K562 (cell line): ENCODE measurements at regions not wholly inside any gene's neighbourhood (a gene's known extent, or its start where the extent isn't known, plus 50 kb on each side); places are given as distances from the start of the nearest gene placed in this dataset.

Experiments
- ATAC-seq: fragments of 200-7000 bp; cut with Tn5 transposase; 3 replicates; pipeline ENCODE4 v1.9.1; 2020; ENCODE audit warnings: moderate library complexity
- BruUV-seq: library from RNA; stranded (reverse); fragments of 400-500 nt; replicated peaks from 2 replicates; lab custom pipeline; 2021; lab: Mats Ljungman, UMichigan
- CTCF ChIA-PET: fragments of 300-600 bp; formaldehyde crosslinking; extraction: SDS; loops from one replicate; lab custom pipeline; 2021; ENCODE audit warnings: low intra/inter-chr PET ratio; lab: Yijun Ruan, JAX
- POLR2A ChIA-PET: fragments of 300-600, 350-650 bp; sonication (Branson Sonifier 250); formaldehyde crosslinking; extraction: SDS; loops from one replicate; lab custom pipeline; 2021; ENCODE audit warnings: antibody characterized with exemption, inconsistent platforms; lab: Yijun Ruan, JAX
- DNase-seq, 4 experiments: peaks; one replicate each; pipeline versions ENCODE4 v3.0.0 to v3.0.0-alpha.2; 2011 to 2018; ENCODE audit warnings: low spot score in 3 of 4, mixed read lengths in 3 of 4; ENCODE audit errors: extremely low read depth in 1 of 4
- FAIRE-seq: peaks from 2 replicates; lab custom pipeline; 2011; peaks lifted over from hg19 to GRCh38; lab: Jason Lieb, UNC
- H2AFZ ChIP-seq: 2 replicates; pipeline ENCODE4 v1.6.0; 2011; ENCODE audit warnings: low read depth, low read length, control low read depth, inconsistent platforms
- H3K27ac ChIP-seq: fragments of 200-600 bp; 3 replicates; pipeline ENCODE4 v1.8.0; 2011; ENCODE audit warnings: low read depth, mild to moderate bottlenecking, control low read depth, inconsistent platforms, low read length, moderate library complexity, mixed read lengths; ENCODE audit errors: extremely low read depth
- H3K27me3 ChIP-seq, 2 experiments: fragments of 300-600 bp in 1 of 2; 2 replicates in 1 of 2; 3 replicates in 1 of 2; pipeline versions ENCODE4 v1.6.0 to v1.8.0; 2011; ENCODE audit warnings: inconsistent platforms in 2 of 2, low read length in 2 of 2, mild to moderate bottlenecking in 1 of 2, mixed read lengths in 1 of 2, moderate library complexity in 1 of 2; ENCODE audit not compliant: control insufficient read depth in 2 of 2, insufficient read depth in 2 of 2
- H3K36me3 ChIP-seq: fragments of 300-600 bp; 3 replicates; pipeline ENCODE4 v1.8.0; 2011; ENCODE audit warnings: mild to moderate bottlenecking, low read length, inconsistent platforms; ENCODE audit not compliant: control insufficient read depth, insufficient read depth
- H3K4me1 ChIP-seq, 2 experiments: fragments of 200-600 bp in 1 of 2; replicated peaks in 1 of 2; 2 replicates in 1 of 2; 3 replicates in 1 of 2; pipeline versions ENCODE4 v1.5.1 to v1.8.0; 2011; ENCODE audit warnings: inconsistent platforms in 2 of 2, low read length in 2 of 2, mild to moderate bottlenecking in 1 of 2, mixed read lengths in 1 of 2, moderate library complexity in 1 of 2; ENCODE audit not compliant: control insufficient read depth in 2 of 2, insufficient read depth in 2 of 2
- H3K4me2 ChIP-seq: 2 replicates; pipeline ENCODE4 v1.6.1; 2011; ENCODE audit warnings: low read length, control low read depth, inconsistent platforms, mixed read lengths; ENCODE audit not compliant: insufficient read depth
- H3K4me3 ChIP-seq: fragments of 200-600 bp; sonication (generic), shearing (Covaris generic); 2 replicates; pipeline ENCODE4 v1.5.1; 2016; ENCODE audit warnings: control low read depth, inconsistent platforms
- H3K79me2 ChIP-seq: fragments of 200-600 bp; 3 replicates; pipeline ENCODE4 v1.8.0; 2011; ENCODE audit warnings: low read length, inconsistent platforms; ENCODE audit not compliant: control insufficient read depth, insufficient read depth
- H3K9ac ChIP-seq, 2 experiments: 2 replicates each; pipeline versions ENCODE4 v1.6.0 to v1.6.1; 2011; ENCODE audit warnings: low read depth in 2 of 2, low read length in 2 of 2, control low read depth in 1 of 2, inconsistent platforms in 1 of 2, mild to moderate bottlenecking in 1 of 2, mixed read lengths in 1 of 2; ENCODE audit not compliant: insufficient read depth in 1 of 2
- H3K9me1 ChIP-seq: one replicate; pipeline ENCODE4 v1.6.0; 2011; ENCODE audit warnings: inconsistent platforms, mild to moderate bottlenecking, low read length, moderate library complexity; ENCODE audit not compliant: control insufficient read depth, insufficient read depth
- H3K9me3 ChIP-seq: replicated peaks from 2 replicates; pipeline ENCODE4 v1.5.1; 2011; ENCODE audit warnings: low read depth, low read length, inconsistent platforms; ENCODE audit not compliant: control insufficient read depth, insufficient read depth
- H4K20me1 ChIP-seq: replicated peaks from 2 replicates; pipeline ENCODE4 v1.6.1; 2011; ENCODE audit warnings: low read length, inconsistent platforms, mixed read lengths; ENCODE audit not compliant: control insufficient read depth, insufficient read depth
- NR1H2 ChIP-seq: sonication (generic); formaldehyde crosslinking; IDR thresholded peaks from 2 replicates; pipeline ENCODE4 v1.4.0; 2020; ENCODE audit warnings: mild to moderate bottlenecking, missing genetic modification reagents
- NR3C1 ChIP-seq: sonication (generic); formaldehyde crosslinking; IDR thresholded peaks from 2 replicates; pipeline ENCODE4 v1.8.1; 2022; ENCODE audit warnings: missing genetic modification reagents
- NUFIP1 ChIP-seq: fragments of 450-650 bp; IDR thresholded peaks from 2 replicates; pipeline ENCODE4 v1.6.1; 2018; ENCODE audit not compliant: partially characterized antibody
- PHF21A ChIP-seq: fragments of 450-650 bp; IDR thresholded peaks from 2 replicates; pipeline ENCODE4 v1.6.1; 2017; ENCODE audit warnings: low read depth, borderline replicate concordance
- POLR2H ChIP-seq: IDR thresholded peaks from 2 replicates; pipeline ENCODE4 v1.6.1; 2016; ENCODE audit warnings: missing genetic modification characterization, low read depth, mild to moderate bottlenecking, control low read depth, missing compliant biosample characterization, moderate library complexity
- SNIP1 ChIP-seq: fragments of 450-650 bp; IDR thresholded peaks from 2 replicates; pipeline ENCODE4 v1.7.1; 2017; ENCODE audit warnings: low read depth, mild to moderate bottlenecking
- ZC3H4 ChIP-seq: sonication (generic); formaldehyde crosslinking; IDR thresholded peaks from 2 replicates; pipeline ENCODE4 v1.9.0; 2021; ENCODE audit warnings: missing genetic modification reagents, borderline replicate concordance
- ZNF239 ChIP-seq: fragments of 250-450 bp; sonication (Bioruptor Pico); IDR thresholded peaks from 2 replicates; pipeline ENCODE4 v1.4.0; 2020; ENCODE audit warnings: mild to moderate bottlenecking
- in situ Hi-C: fragments of 300-500 bp; cut with MboI; formaldehyde crosslinking; loops from 4 replicates; pipeline ENCODE4 v1.15.0; 2018; ENCODE audit warnings: inconsistent platforms, mixed read lengths
- intact Hi-C: fragments of 100-400 bp; cut with micrococcal nuclease; formaldehyde crosslinking; loops from 2 replicates; pipeline ENCODE4 v1.14.2; 2022

DNA sequence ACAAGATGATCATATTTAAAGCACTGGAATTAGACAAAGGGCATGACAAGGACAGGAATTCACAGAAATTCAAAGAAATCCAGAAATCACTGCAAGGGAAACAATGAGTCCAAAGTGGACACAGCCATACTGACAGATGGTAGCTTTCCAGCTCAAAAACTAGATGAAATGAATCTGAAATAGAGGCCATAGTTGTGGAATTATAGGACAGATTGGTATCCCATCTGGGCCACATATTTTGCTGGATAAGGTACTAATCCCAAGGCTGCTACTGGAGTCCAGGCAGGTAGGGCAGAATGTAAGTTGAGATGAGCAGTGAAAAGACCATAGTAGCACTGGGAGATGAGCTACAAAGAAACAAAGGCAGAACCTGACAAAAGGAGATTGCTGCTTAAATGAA lies 258.3 kb upstream of the ANO3 start:
- H3K27me3 ChIP-seq = no peaks in the 10 kb centered on the region
- H3K4me1 ChIP-seq = no peaks in the 10 kb centered on the region
- no peaks in the 10 kb centered on the region for H3K36me3 ChIP-seq
- DNase-seq = no peak
- no peak for FAIRE-seq
- H3K79me2 ChIP-seq = no peaks in the 10 kb centered on the region
- H3K27ac ChIP-seq = no peak overlapping the region
- ChIA-PET CTCF (no interaction called here), POLR2A (no interaction called here)
- no peak overlapping the region for H2AFZ ChIP-seq
- H3K9me1 ChIP-seq = no peaks in the 10 kb centered on the region
- in situ Hi-C loops = no loop called here
- H3K9ac ChIP-seq = no peak overlapping the region
- no peak for TF ChIP-seq ZNF239 (CRISPR knock-in tag)
- no peak for TF ChIP-seq ZC3H4 (CRISPR knock-in tag)
- no peak for TF ChIP-seq SNIP1
- TF ChIP-seq NR1H2 (CRISPR knock-in tag) = no peak
- TF ChIP-seq NR3C1 (CRISPR knock-in tag) = no peak
- TF ChIP-seq PHF21A = no peak
- TF ChIP-seq POLR2H (tag) = no peak
- no peak for TF ChIP-seq NUFIP1
- no peak for ATAC-seq
- H4K20me1 ChIP-seq = no peaks in the 10 kb centered on the region
- intact Hi-C loops = no loop called here
- H3K9me3 ChIP-seq = no peaks in the 10 kb centered on the region; the same call in 1 of the 2 replicates
- H3K4me3 ChIP-seq = no peak overlapping the region
- no TSS peak for BruUV-seq
- no peak overlapping the region for H3K4me2 ChIP-seq
